Muscle of leg (tissue), 3 donors: ENCODE measurements at regions not wholly inside any gene's neighbourhood (a gene's known extent, or its start where the extent isn't known, plus 50 kb on each side); places are given as distances from the start of the nearest gene placed in this dataset.
A peak's percentile ranks its signal among the peaks of the same experiment; 100 is the strongest.
"Not testable (repeated sequence)": the region's sequence is repeated elsewhere in the genome, so short reads cannot be mapped to it uniquely, and the experiment has no call there.

Experiments used
- DNase-seq: peaks from one replicate; pipeline ENCODE4 v3.0.0; 2013
- H3K27ac ChIP-seq: one replicate; pipeline ENCODE4 v1.5.1; 2013; ENCODE audit warnings: mild to moderate bottlenecking, low read length, control low read depth
- H3K27me3 ChIP-seq: one replicate; pipeline ENCODE4 v1.6.1; 2013; ENCODE audit warnings: low read length; ENCODE audit not compliant: control insufficient read depth, insufficient read depth
- H3K36me3 ChIP-seq: one replicate; pipeline ENCODE4 v1.6.1; 2013; ENCODE audit warnings: low read length; ENCODE audit not compliant: control insufficient read depth, insufficient read depth
- H3K4me1 ChIP-seq: one replicate; pipeline ENCODE4 v1.6.1; 2013; ENCODE audit warnings: low read length; ENCODE audit not compliant: control insufficient read depth, insufficient read depth
- H3K4me3 ChIP-seq: one replicate; pipeline ENCODE4 v1.5.1; 2013; ENCODE audit warnings: low read length, control low read depth
- H3K9me3 ChIP-seq: replicated peaks from 2 replicates; pipeline ENCODE4 v1.6.1; 2013; ENCODE audit warnings: low read depth, low read length; ENCODE audit not compliant: control insufficient read depth
- WGBS: methylation state at CpG from one replicate; pipeline ENCODE4 v1.1.5; 2013; ENCODE audit warnings: missing lambda C conversion rate; ENCODE audit not compliant: insufficient coverage; 5-methylcytosine and 5-hydroxymethylcytosine counted together

GRCh38 chr2:132009874-132010521 is 151.8 kb downstream of the ANKRD30BL start:
- Histone ChIP-seq H3K36me3 (no peaks in the 10 kb centered on the region), H3K4me1 (no peaks in the 10 kb centered on the region), H3K27me3 (peaks cover 10% of the 10 kb centered on the region), H3K9me3 (no peaks in the 10 kb centered on the region), H3K27ac (no peak overlapping the region), H3K4me3 (no peak overlapping the region)
- DNase-seq: no peak
- 3% methylated on average over 56 of the region's 56 CpGs for WGBS

- WGBS: 9% methylated on average over 11 of the region's 13 CpGs
Measured at GRCh38 chr2:132009177-132009873, 152.4 kb downstream of the ANKRD30BL start.

GRCh38 chr2:131990751-131991150 is 171.0 kb downstream of the ANKRD30BL start:
- not testable (repeated sequence) for H3K9me3 ChIP-seq, H3K4me1 ChIP-seq, H3K4me3 ChIP-seq, H3K36me3 ChIP-seq, H3K27me3 ChIP-seq, H3K27ac ChIP-seq, DNase-seq
- no CpG with 5 or more reads among the region's 1 CpG for WGBS

More at GRCh38 chr2:132009177-132009873, 152.4 kb downstream of the ANKRD30BL start:
- Histone ChIP-seq H3K4me1 (no peaks in the 10 kb centered on the region), H3K36me3 (no peaks in the 10 kb centered on the region), H3K27me3 (peaks cover 10% of the 10 kb centered on the region), H3K4me3 (no peak overlapping the region), H3K9me3 (no peaks in the 10 kb centered on the region), H3K27ac (no peak overlapping the region)
- no peak for DNase-seq

GRCh38 chr2:131966671-131967070 is 195.1 kb downstream of the ANKRD30BL start:
- 81% methylated on average over 3 of the region's 10 CpGs for WGBS
- H3K36me3 ChIP-seq, H3K9me3 ChIP-seq: not testable (repeated sequence)

GRCh38 chr2:131966256-131966655 is 195.5 kb downstream of the ANKRD30BL start:
- Histone ChIP-seq H3K27ac (no peak overlapping the region), H3K27me3 (no peaks in the 10 kb centered on the region), H3K4me1 (no peaks in the 10 kb centered on the region), H3K4me3 (no peak overlapping the region), H3K9me3 (peaks cover 2% of the 10 kb centered on the region), H3K36me3 (no peaks in the 10 kb centered on the region)
- DNase-seq: no peak
- WGBS: 95% methylated on average over 26 of the region's 32 CpGs

More at GRCh38 chr2:131966671-131967070, 195.1 kb downstream of the ANKRD30BL start:
- H3K4me3 ChIP-seq, DNase-seq, H3K27me3 ChIP-seq, H3K4me1 ChIP-seq, H3K27ac ChIP-seq: not testable (repeated sequence)

GRCh38 chr2:131958019-131958609 is 203.6 kb downstream of the ANKRD30BL start:
- not testable (repeated sequence) for H3K4me1 ChIP-seq, H3K27ac ChIP-seq, H3K9me3 ChIP-seq, H3K4me3 ChIP-seq, DNase-seq, H3K36me3 ChIP-seq, H3K27me3 ChIP-seq
- no CpG with 5 or more reads among the region's 2 CpGs for WGBS

GRCh38 chr2:131948641-131949040 is 213.1 kb downstream of the ANKRD30BL start:
- not testable (repeated sequence) for H3K4me3 ChIP-seq, H3K4me1 ChIP-seq, H3K27ac ChIP-seq, H3K27me3 ChIP-seq, DNase-seq, H3K36me3 ChIP-seq, H3K9me3 ChIP-seq

- not testable (repeated sequence) for H3K4me3 ChIP-seq, H3K27me3 ChIP-seq, H3K9me3 ChIP-seq, H3K4me1 ChIP-seq, H3K36me3 ChIP-seq, DNase-seq, H3K27ac ChIP-seq
- WGBS: no CpG with 5 or more reads among the region's 1 CpG
Measured at GRCh38 chr2:131923287-131923686, 238.5 kb downstream of the ANKRD30BL start.

- not testable (repeated sequence) for H3K36me3 ChIP-seq, H3K4me1 ChIP-seq, H3K27ac ChIP-seq, H3K27me3 ChIP-seq, H3K9me3 ChIP-seq, H3K4me3 ChIP-seq
- WGBS: 30% methylated on average over 2 of the region's 2 CpGs
- peak; percentile 3 for DNase-seq
Measured at GRCh38 chr2:131922854-131923253, 238.9 kb downstream of the ANKRD30BL start.
